DOHH2 (cell line): ENCODE measurements at regions not wholly inside any gene's neighbourhood (a gene's known extent, or its start where the extent isn't known, plus 50 kb on each side); places are given as distances from the start of the nearest gene placed in this dataset.
"Not testable (repeated sequence)": the region's sequence is repeated elsewhere in the genome, so short reads cannot be mapped to it uniquely, and the experiment has no call there.

Source experiments
- H3F3A ChIP-seq: fragments of 200-600 bp; sonication (generic), shearing (Covaris generic); 2 replicates; pipeline ENCODE4 v1.6.0; 2016; ENCODE audit warnings: antibody characterized with exemption, mild to moderate bottlenecking; ENCODE audit not compliant: control insufficient read depth, insufficient read depth
- H3K27ac ChIP-seq: fragments of 200-600 bp; sonication (generic); 2 replicates; pipeline ENCODE4 v1.5.1; 2014; ENCODE audit warnings: low read depth, mild to moderate bottlenecking, low read length, moderate library complexity
- H3K27me3 ChIP-seq: fragments of 200-600 bp; sonication (generic); 2 replicates; pipeline ENCODE4 v1.6.1; 2014; ENCODE audit warnings: mild to moderate bottlenecking, low read length, mixed read lengths; ENCODE audit not compliant: control insufficient read depth
- H3K36me3 ChIP-seq: fragments of 200-600 bp; sonication (generic); 2 replicates; pipeline ENCODE4 v1.6.1; 2014; ENCODE audit warnings: mild to moderate bottlenecking, low read length, moderate library complexity, mixed read lengths; ENCODE audit not compliant: control insufficient read depth
- H3K4me1 ChIP-seq: fragments of 200-600 bp; sonication (generic); 2 replicates; pipeline ENCODE4 v1.6.1; 2014; ENCODE audit warnings: mild to moderate bottlenecking, low read length, mixed read lengths; ENCODE audit not compliant: control insufficient read depth
- H3K4me2 ChIP-seq: fragments of 200-600 bp; sonication (generic); 2 replicates; pipeline ENCODE4 v1.6.0; 2014; ENCODE audit warnings: mild to moderate bottlenecking, low read length, moderate library complexity
- H3K4me3 ChIP-seq: fragments of 200-600 bp; sonication (generic); 2 replicates; pipeline ENCODE4 v1.5.1; 2014; ENCODE audit warnings: mild to moderate bottlenecking, low read length, mixed read lengths
- H3K79me2 ChIP-seq: fragments of 200-600 bp; sonication (generic); 2 replicates; pipeline ENCODE4 v1.6.1; 2014; ENCODE audit warnings: mild to moderate bottlenecking, low read length, mixed read lengths; ENCODE audit not compliant: control insufficient read depth
- H3K9me2 ChIP-seq: fragments of 200-600 bp; sonication (generic); replicated peaks from 2 replicates; pipeline ENCODE4 v1.6.1; 2014; ENCODE audit warnings: mild to moderate bottlenecking, low read length, mixed read lengths; ENCODE audit not compliant: control insufficient read depth
- H3K9me3 ChIP-seq: fragments of 200-600 bp; sonication (generic); 2 replicates; pipeline ENCODE4 v1.6.1; 2014; ENCODE audit warnings: antibody characterized with exemption, low read length, mixed read lengths; ENCODE audit not compliant: control insufficient read depth, insufficient read depth
- H4K20me1 ChIP-seq: fragments of 200-600 bp; sonication (generic); 2 replicates; pipeline ENCODE4 v1.6.0; 2014; ENCODE audit warnings: low read depth, mild to moderate bottlenecking, antibody characterized with exemption, low read length, moderate library complexity; ENCODE audit not compliant: control insufficient read depth, insufficient read depth
- CTCF ChIP-seq: fragments of 200-600 bp; sonication (generic); IDR thresholded peaks from one replicate; pipeline ENCODE4 v1.5.1; 2014; ENCODE audit warnings: antibody characterized with exemption, mild to moderate bottlenecking, low read depth, low read length; ENCODE audit not compliant: poor library complexity, severe bottlenecking
- EZH2phosphoT487 ChIP-seq: fragments of 200-600 bp; sonication (generic); IDR thresholded peaks from 2 replicates; pipeline ENCODE4 v1.6.1; 2017; ENCODE audit warnings: borderline replicate concordance, mild to moderate bottlenecking, antibody characterized with exemption, low read length, moderate library complexity, mixed read lengths

- no peaks in the 10 kb centered on the region for H4K20me1 ChIP-seq
- no peaks in the 10 kb centered on the region for H3K9me2 ChIP-seq
- peaks cover 9% of the 10 kb centered on the region for H3K4me1 ChIP-seq
- no peaks in the 10 kb centered on the region for H3K9me3 ChIP-seq
- H3K4me2 ChIP-seq: no peak overlapping the region
- no peaks in the 10 kb centered on the region for H3F3A ChIP-seq
- H3K27me3 ChIP-seq: no peaks in the 10 kb centered on the region
- no peak overlapping the region for H3K4me3 ChIP-seq
- H3K27ac ChIP-seq: no peak overlapping the region
- peaks cover 18% of the 10 kb centered on the region for H3K36me3 ChIP-seq
- TF ChIP-seq EZH2phosphoT487: no peak
- H3K79me2 ChIP-seq: peaks cover 46% of the 10 kb centered on the region
Observed at GRCh38 chr7:112929421-112929820, 139.2 kb upstream of the TMEM168 start.

- TF ChIP-seq CTCF: no peak
- H3F3A ChIP-seq: no peaks in the 10 kb centered on the region
- peaks cover 22% of the 10 kb centered on the region for H3K79me2 ChIP-seq
Observed at GRCh38 chr7:112926018-112926417, 135.8 kb upstream of the TMEM168 start.

DNA sequence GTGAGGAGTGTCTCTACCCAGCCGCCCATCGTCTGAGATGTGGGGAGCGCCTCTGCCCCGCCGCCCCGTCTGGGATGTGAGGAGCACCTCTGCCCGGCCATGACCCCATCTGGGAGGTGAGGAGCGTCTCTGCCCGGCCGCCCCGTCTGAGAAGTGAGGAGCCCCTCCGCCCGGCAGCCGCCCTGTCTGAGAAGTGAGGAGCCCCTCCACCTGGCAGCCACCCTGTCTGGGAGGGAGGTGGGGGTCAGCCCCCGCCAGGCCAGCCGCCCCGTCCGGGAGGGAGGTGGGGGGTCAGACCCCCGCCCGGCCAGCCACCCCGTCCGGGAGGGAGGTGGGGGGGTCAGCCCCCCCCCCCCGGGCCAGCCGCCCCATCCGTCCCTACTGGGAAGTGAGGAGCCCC is 132.4 kb upstream of the TMEM168 start:
- H3K9me2 ChIP-seq, H4K20me1 ChIP-seq, H3K9me3 ChIP-seq, H3K4me3 ChIP-seq, H3K36me3 ChIP-seq, H3F3A ChIP-seq, H3K27me3 ChIP-seq, H3K4me2 ChIP-seq, H3K79me2 ChIP-seq, H3K4me1 ChIP-seq, H3K27ac ChIP-seq: not testable (repeated sequence)

More at GRCh38 chr7:112926018-112926417, 135.8 kb upstream of the TMEM168 start:
- Histone ChIP-seq H4K20me1 (no peaks in the 10 kb centered on the region), H3K36me3 (peaks cover 8% of the 10 kb centered on the region), H3K27ac (no peak overlapping the region), H3K9me3 (no peaks in the 10 kb centered on the region), H3K4me3 (no peak overlapping the region), H3K4me2 (no peak overlapping the region), H3K27me3 (no peaks in the 10 kb centered on the region), H3K9me2 (no peaks in the 10 kb centered on the region), H3K4me1 (peaks cover 8% of the 10 kb centered on the region)

DNA sequence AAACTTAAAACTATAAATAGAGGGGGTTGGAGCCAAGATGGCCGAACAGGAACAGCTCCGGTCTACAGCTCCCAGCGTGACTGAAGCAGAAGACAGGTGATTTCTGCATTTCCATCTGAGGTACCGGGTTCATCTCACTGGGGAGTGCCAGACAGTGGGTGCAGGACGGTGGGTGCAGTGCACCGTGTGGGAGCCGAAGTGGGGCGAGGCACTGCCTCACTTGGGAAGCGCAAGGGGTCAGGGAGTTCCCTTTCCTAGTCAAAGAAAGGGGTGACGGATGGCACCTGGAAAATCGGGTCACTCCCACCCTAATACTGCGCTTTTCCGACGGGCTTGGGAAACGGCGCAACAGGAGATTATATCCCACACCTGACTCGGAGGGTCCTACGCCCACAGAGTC is 126.2 kb upstream of the TMEM168 start:
- H3K27me3 ChIP-seq, H3K9me2 ChIP-seq, H3F3A ChIP-seq, H3K9me3 ChIP-seq, H3K27ac ChIP-seq, H3K4me2 ChIP-seq, H4K20me1 ChIP-seq, H3K4me3 ChIP-seq, H3K79me2 ChIP-seq, H3K4me1 ChIP-seq: not testable (repeated sequence)
- peaks cover 13% of the 10 kb centered on the region for H3K36me3 ChIP-seq

GRCh38 chr7:112908086-112908485 is 117.9 kb upstream of the TMEM168 start:
- Histone ChIP-seq H3K27ac (no peak overlapping the region), H3K36me3 (peaks cover 17% of the 10 kb centered on the region), H3K4me2 (no peak overlapping the region), H3K9me3 (peaks cover 8% of the 10 kb centered on the region), H3K27me3 (no peaks in the 10 kb centered on the region), H3K9me2 (no peaks in the 10 kb centered on the region), H3F3A (no peaks in the 10 kb centered on the region), H3K4me1 (no peaks in the 10 kb centered on the region), H3K79me2 (no peaks in the 10 kb centered on the region), H4K20me1 (no peaks in the 10 kb centered on the region), H3K4me3 (no peak overlapping the region)
- TF ChIP-seq CTCF (no peak), EZH2phosphoT487 (no peak)
